C1 segment of cervical spinal cord (tissue), 14 donors: ENCODE measurements at regions not wholly inside any gene's neighbourhood (a gene's known extent, or its start where the extent isn't known, plus 50 kb on each side); places are given as distances from the start of the nearest gene placed in this dataset.
"Not testable (repeated sequence)": the region's sequence is repeated elsewhere in the genome, so short reads cannot be mapped to it uniquely, and the experiment has no call there.

Experiments used
- DNase-seq, 14 donors: peaks; one replicate each; lab custom pipeline; 2025; lab: John Stamatoyannopoulos, UW

- no peak for DNase-seq
Measured at GRCh38 chrX:39039890-39040289, 238.6 kb downstream of the MID1IP1 start.

GRCh38 chrX:39043838-39044550 lies 242.7 kb downstream of the MID1IP1 start:
- DNase-seq, result no peak

- DNase-seq, result no peak
Measured at GRCh38 chrX:39047174-39047573, 245.9 kb downstream of the MID1IP1 start.

DNA sequence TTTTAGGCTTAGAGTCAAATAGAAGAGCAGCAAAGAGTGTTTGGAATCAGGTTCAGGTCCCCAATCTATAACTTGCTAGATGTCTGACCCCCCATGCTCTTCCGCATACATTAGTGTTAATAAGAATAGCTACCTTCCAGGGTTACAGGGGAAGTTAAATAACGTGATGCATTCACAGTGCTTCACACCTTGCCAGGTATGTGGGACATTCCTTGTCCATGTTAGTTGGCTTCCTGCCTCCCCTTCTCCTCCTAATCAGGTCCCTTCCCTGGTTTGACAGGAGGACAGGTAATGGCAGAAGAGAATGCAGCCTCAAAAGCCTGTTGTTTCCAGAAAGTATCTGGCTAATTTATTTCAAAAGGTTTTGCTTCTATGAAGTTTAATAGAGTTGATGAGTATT lies 248.7 kb downstream of the MID1IP1 start:
- DNase-seq, result no peak

DNA sequence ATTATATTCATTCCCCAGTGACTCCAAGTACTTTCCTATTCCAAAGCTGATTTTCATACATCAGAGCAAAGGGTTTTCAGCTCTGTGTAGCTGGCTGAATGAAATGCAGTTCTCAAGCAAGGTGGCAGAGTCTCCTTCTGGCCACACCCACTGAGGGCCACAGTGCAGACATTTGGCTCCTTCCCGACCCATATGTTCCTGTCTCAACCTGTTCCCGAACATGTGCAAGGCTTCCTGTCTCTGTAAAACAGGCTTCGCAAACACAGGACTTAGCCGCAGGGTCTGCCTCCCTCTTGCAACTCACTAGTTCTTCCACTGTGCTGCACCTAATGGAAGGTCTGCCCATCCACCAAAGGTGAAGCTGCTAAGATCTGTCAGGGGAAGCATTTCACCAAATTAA lies 249.2 kb downstream of the MID1IP1 start:
- DNase-seq, result no peak

GRCh38 chrX:39052751-39053150 lies 251.5 kb downstream of the MID1IP1 start:
- no peak for DNase-seq

GRCh38 chrX:39058724-39059123 lies 257.5 kb downstream of the MID1IP1 start:
- no peak for DNase-seq

DNA sequence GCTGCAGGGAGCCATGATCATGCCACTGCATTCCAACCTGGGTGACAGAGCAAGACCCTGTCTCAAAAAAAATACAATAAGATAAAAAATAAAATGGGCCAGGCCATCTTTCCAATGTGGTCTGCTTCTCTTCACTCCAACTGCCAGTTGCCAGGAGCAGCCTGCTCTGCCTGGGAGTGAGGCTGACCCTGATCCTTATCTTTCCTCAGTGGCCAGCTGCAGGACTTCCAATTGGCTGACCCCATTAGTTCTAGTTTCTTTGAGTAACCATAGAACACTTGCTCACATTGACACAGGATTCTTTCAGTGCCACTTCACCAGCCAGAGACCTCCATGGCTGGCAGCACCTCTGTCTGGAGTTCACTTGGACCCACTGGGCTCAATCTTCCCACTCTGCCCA lies 258.6 kb downstream of the MID1IP1 start:
- no peak for DNase-seq

GRCh38 chrX:39063037-39063436 lies 261.8 kb downstream of the MID1IP1 start:
- DNase-seq, result peak in 2 of 14 donors; percentile 3

GRCh38 chrX:39063702-39064101 lies 262.4 kb downstream of the MID1IP1 start:
- no peak for DNase-seq

- peak in 10 of 14 donors; percentile 3 to 77 (median 24) for DNase-seq
Measured at GRCh38 chrX:39065051-39065871, 264.0 kb downstream of the MID1IP1 start.

- DNase-seq, result no peak
Measured at GRCh38 chrX:39067866-39068265, 266.6 kb downstream of the MID1IP1 start.

GRCh38 chrX:39068634-39069033 lies 267.4 kb downstream of the MID1IP1 start:
- not testable (repeated sequence) for DNase-seq

GRCh38 chrX:39070009-39070408 lies 268.8 kb downstream of the MID1IP1 start:
- DNase-seq, result no peak

DNA sequence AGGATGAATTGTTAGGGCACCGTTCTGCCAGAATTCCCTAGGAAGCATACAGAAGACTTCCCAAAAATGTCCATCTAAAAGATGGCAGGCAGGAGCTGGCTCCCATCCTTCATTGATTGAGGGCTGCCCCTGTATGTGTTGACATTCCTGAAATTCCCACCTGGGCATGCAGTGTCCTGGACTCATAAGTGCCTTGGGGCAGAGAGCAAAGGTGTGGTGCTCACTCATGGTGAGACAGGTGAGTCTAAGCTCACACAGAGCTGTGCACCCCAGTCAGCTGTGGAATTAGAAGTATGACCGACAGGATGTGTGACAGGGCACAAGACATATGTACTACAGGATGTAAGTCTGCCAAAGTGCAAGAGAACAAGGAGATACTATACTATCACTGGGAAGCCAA lies 271.9 kb downstream of the MID1IP1 start:
- DNase-seq, result no peak

DNA sequence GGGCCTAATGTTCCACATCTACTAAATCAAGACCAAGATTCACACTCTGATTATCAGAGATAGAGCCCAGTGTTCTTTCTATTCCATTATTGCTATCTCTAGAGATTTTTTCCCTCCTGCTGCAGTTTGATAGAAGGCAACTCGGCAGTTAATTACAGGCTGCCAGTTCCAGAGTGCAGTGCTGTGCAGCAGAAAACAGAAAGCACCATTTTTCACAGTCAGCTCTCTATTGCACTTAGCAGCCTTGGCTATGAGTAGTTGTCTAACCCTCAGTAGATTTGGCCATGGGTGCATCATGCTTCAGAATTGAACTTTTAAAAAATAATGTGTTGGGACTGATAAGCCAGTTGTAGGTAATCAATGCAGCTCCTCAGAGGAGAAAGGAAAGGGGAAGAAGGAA lies 295.3 kb downstream of the MID1IP1 start:
- DNase-seq, result no peak

DNA sequence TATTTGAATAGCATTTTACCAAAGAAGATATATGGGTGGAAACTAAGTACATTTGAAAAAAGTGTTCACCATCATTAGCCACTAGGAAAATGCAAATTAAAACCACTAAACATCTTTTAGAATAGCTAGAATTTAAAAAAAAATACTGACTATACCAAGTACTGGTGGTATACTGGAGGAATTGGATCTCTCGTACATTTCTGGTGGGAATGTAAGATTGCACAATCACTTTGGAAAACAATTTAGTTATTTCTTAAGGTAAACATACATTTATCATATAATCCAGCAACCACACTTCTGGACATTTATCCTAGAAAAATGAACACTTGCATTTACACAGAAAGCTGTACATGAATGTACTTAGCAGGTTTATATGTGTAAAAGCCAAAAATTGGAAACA lies 303.5 kb downstream of the MID1IP1 start:
- no peak for DNase-seq

DNA sequence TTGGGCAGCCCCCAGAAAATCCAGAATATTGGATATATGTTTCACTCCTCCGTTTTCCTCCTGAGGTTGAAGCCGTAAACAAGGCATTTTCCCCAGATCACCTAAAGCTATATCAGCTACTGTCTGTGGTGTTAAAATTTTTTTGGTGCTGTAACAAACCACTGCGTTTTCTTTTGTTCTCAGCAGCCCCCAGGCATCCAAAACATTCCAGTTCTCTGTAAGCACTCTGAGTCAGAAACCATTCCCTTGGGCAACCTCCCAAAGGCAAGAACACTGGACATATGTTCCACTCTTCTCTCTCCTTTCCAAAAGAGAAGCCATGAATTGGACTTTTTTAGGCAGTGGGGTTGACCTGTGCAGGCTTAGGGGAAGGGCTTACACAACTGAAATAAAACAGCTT lies 310.9 kb downstream of the MID1IP1 start:
- no peak for DNase-seq

- DNase-seq, result no peak
Measured at GRCh38 chrX:39115166-39115565, 313.9 kb downstream of the MID1IP1 start.

DNA sequence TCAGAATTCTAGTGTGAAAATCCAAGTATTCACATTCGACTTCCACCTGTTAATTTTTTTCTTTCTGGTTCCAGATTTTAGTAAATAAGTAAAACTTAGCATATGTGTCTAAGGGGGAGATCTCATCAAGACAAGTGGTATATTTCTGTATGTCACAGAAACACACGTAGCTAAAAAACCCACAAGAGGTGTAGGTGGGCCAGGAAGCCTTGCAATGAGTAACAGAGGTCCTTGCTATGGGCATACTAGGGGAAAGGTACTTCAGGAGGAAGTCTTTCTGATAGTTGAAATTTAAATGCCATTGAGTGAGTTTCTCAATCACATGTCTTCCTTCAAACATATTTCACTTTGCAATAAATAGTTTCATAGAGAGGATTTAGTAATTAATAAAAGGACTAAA lies 315.8 kb downstream of the MID1IP1 start:
- DNase-seq, result no peak

GRCh38 chrX:39121903-39122302 lies 320.6 kb downstream of the MID1IP1 start:
- DNase-seq, result no peak

GRCh38 chrX:39125834-39126233 lies 324.6 kb downstream of the MID1IP1 start:
- DNase-seq, result no peak

DNA sequence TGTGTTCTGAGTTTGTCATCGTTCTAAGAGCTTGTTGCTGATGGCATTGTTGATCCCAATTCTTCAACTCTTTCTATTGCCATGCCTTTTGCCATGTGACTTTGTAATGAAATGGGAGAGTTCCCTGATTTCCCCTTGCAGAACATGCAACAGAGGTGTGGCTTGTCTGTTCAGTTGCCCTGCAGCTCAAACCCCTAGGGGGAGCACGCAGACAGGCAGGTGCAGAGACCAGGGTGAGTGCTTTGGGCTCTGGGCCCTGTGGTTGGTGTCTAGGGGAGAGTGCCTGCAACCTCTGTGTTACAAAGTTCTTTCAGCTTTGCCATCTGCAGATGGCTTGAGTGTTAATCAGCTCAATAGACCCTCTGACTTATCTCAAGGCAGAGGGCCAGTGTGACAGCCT lies 332.7 kb downstream of the MID1IP1 start:
- no peak for DNase-seq
